ENCODE measurements at regions not wholly inside any gene's neighbourhood (a gene's known extent, or its start where the extent isn't known, plus 50 kb on each side); places are given as distances from the start of the nearest gene placed in this dataset.

GRCh38 chr5:173721601-173722232 lies 105.3 kb upstream of the BOD1 start:
- H3K4me3 Mint-ChIP-seq = no peak overlapping the region

DNA sequence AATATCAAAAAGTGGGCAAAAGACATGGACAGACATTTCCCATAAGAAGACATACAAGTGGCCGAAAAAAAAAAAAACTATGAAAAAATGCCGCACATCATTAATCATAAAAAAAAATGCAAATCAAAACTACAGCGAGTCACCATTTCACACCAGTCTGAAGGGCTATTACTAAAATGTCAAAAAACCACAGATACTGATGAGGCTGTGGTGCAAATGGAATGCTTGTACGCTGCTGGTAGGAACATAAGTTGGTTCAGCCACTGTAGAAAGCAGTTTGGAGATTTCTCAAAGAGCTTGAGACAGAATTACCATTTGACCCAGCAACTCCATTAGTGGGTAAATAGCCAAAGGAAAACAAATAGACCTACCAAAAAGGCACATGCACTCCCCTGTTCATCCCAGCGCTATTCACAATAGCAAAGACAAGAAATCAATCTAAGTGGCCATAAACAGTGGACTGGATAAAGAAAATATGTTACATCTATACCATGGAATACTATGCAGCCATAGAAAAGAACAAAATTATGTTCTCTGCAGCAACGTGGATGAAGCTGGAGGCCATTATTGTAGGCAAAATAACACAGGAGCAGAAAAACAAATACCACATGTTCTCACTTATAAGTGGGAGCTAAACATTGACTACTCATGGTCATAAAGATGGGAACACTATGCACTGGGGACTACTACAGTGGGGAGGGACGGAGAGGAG lies 110.6 kb upstream of the BOD1 start:
- Mint-ChIP-seq H3K27me3 (peaks cover 8% of the 10 kb centered on the region), H3K9me3 (no peaks in the 10 kb centered on the region), H3K27ac (peak overlapping the region in 1 of 2 donors; percentile 79), H3K4me3 (no peak overlapping the region), H3K4me1 (no peaks in the 10 kb centered on the region)
- ATAC-seq (no peak), DNase-seq (no peak)

More at GRCh38 chr5:173721601-173722232, 105.3 kb upstream of the BOD1 start:
- ATAC-seq = no peak
- H3K4me1 Mint-ChIP-seq = no peaks in the 10 kb centered on the region
- H3K9me3 Mint-ChIP-seq = no peaks in the 10 kb centered on the region
- no peak for DNase-seq
- H3K27ac Mint-ChIP-seq = peak overlapping the region in 1 of 2 donors; percentile 37
- H3K27me3 Mint-ChIP-seq = peaks cover 8% of the 10 kb centered on the region

DNA sequence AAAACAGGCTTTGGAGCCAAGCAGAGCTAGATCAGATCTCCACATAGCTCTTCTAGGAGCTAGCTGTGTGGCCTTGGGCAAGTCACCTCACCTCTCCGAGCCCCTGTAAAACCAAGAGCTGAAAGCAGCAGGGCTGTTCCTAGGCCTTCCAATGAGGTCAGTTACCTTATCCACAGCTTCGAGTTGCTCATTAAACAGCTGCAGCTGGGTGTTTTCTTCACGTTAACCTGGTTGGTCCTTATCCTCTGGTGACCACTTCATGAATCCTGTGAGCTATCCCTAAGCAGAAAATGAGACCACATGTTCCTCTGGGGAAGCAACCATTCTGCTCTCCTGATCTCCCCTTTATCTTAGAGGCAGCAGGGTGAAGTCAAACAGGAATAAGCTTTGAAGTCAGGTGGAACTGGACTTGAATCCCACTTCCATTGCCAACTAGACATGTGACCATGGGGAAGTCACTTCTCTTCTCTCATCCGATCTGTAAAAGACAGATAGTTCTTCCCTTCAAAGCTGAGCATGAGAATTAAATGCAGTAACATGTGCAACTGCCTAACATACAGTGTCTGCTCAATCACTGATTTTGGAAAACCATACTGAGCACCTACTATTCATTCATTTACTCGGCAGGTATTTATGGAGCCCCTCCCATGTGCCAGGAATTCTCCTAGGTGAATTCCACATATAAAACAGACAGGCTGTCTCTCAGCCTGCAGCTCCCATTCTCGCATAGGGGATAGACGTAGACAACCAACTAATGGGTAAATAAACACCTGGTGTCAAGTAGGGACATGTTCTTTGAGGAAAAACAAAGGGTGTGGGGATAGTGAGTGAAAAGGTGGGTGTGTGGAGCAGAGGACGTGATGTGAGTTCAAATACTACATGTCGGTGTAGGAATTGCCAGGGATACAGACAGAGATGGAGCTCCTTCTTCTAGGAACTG lies 111.7 kb upstream of the BOD1 start:
- H3K4me3 Mint-ChIP-seq = no peak overlapping the region
- peaks cover under 1% of the 10 kb centered on the region for H3K27me3 Mint-ChIP-seq
- ATAC-seq (peak; percentile 5), DNase-seq (no peak)
- no peaks in the 10 kb centered on the region for H3K9me3 Mint-ChIP-seq
- H3K4me1 Mint-ChIP-seq = no peaks in the 10 kb centered on the region
- no peak overlapping the region for H3K27ac Mint-ChIP-seq

- Mint-ChIP-seq H3K4me3 (no peak overlapping the region), H3K27me3 (no peaks in the 10 kb centered on the region), H3K9me3 (no peaks in the 10 kb centered on the region), H3K27ac (no peak overlapping the region), H3K4me1 (no peaks in the 10 kb centered on the region)
- ATAC-seq = no peak
- no peak for DNase-seq
Observed at GRCh38 chr5:173729079-173729765, 112.8 kb upstream of the BOD1 start.

DNA sequence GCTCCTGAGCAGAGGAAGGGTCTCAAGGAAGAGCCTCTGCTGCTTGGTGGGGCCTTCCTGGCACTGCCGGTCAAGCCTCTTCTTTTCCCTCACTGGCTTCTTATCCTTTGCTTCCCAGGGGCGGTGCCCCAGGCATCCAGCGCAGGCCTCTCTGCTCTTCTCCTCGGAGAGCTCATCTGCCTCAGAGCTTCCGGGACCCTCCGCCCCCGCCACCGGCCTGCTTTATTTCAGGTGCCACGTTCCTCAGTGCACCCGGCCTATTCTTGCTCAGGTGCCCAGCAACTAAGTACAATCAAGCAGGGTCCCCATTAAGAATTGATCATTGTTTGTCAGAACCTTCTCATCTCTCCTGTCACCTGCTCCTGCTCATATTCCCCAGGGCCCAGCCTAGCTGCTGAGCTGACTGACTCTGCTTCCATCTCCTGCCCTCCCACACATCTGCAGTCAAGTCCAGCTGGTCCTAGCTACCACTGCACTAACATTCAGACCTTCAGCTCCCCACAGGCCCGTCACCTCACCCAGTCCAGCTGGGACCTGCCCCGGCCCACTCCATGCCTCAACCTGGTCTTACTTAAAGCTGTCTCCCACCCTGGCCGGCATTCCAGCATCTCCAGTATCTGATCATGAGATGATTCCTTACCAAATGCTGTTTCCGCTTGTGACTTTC lies 114.3 kb upstream of the BOD1 start:
- no peaks in the 10 kb centered on the region for H3K4me1 Mint-ChIP-seq
- ATAC-seq = no peak

DNA sequence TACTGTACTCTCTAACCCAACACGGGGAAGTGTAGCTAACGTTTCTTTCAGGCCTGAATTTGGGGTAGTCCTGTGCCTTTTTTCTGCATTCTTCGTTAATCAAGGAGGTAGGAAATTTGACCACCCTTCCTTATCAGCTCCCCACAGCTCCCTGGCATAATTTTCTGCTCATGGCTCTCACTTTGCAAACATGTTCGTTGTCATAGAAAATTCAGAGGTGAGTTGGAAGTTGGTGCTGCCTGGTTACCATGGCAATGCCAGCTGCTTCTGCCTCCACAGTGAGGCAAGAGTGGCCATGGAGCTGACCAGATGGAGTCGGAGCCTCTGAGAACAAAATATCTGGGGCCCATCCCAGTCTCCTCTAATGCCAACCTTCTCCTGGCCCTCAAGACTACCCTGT lies 116.6 kb upstream of the BOD1 start:
- no peak for DNase-seq
- Mint-ChIP-seq H3K27me3 (no peaks in the 10 kb centered on the region), H3K27ac (no peak overlapping the region), H3K4me3 (no peak overlapping the region), H3K4me1 (no peaks in the 10 kb centered on the region), H3K9me3 (no peaks in the 10 kb centered on the region)
- ATAC-seq = no peak

More for the DNA sequence above, 114.3 kb upstream of the BOD1 start:
- Mint-ChIP-seq H3K27ac (peak overlapping the region in 1 of 2 donors; percentile 0), H3K9me3 (no peaks in the 10 kb centered on the region), H3K27me3 (no peaks in the 10 kb centered on the region), H3K4me3 (no peak overlapping the region)
- no peak for DNase-seq

DNA sequence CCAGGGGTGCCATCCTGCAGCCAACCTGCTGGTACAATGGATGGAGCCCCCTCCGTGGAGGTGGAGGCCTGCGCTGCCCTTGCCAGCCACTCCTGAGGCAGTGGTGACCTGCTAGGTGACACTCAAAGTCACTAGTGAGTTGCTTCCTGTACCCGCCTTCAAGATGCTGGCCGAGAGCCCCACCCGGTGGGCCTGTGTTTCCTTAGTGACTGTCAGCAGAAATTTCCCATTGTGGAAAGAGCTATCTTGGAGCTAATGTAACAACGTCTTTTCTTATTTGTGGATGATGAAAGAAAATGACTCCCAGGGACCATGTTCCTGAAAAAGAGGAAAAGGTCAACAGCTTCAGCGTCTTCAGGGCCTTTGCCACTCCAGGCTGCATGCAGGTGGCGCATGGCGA lies 117.0 kb upstream of the BOD1 start:
- H3K27ac Mint-ChIP-seq = no peak overlapping the region
- no peak overlapping the region for H3K4me3 Mint-ChIP-seq
- DNase-seq = no peak
- H3K27me3 Mint-ChIP-seq = no peaks in the 10 kb centered on the region
- no peaks in the 10 kb centered on the region for H3K4me1 Mint-ChIP-seq
- H3K9me3 Mint-ChIP-seq = no peaks in the 10 kb centered on the region
- ATAC-seq = no peak

DNA sequence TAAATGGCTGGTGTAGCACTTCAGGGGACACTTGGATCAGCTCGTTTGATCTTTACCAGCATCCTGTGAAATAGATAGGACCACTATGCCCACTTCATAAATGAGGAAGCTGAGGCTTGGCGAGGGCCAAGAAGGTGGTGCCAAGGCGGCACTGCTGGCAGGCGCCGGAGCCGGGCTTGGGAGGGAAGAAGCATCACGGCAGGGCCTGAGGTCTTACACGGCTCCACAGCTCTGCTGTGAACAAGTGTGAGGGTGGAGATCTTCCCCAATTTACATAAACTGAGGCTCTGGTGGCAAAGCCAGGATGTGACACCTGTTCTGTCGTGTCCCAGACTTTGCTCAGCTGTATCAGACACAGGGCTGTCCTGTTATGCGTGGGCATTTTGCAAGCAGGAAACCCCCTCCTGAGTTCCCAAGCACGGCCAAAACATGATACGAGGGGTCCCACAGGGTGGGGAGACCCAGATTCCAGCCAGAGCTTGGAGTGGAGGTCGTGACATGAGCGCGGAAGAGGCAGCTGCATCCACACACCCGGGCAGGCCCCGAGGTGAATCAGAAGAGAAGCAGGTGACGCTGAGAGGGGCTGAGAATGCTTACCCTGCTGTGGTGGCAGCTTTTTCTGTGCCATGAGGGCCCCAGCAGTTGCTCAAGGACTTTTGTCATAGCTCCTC lies 117.5 kb upstream of the BOD1 start:
- no peaks in the 10 kb centered on the region for H3K4me1 Mint-ChIP-seq
- H3K27ac Mint-ChIP-seq = no peak overlapping the region
- ATAC-seq = no peak
- no peak overlapping the region for H3K4me3 Mint-ChIP-seq
- no peaks in the 10 kb centered on the region for H3K27me3 Mint-ChIP-seq
- DNase-seq = no peak
- no peaks in the 10 kb centered on the region for H3K9me3 Mint-ChIP-seq

DNA sequence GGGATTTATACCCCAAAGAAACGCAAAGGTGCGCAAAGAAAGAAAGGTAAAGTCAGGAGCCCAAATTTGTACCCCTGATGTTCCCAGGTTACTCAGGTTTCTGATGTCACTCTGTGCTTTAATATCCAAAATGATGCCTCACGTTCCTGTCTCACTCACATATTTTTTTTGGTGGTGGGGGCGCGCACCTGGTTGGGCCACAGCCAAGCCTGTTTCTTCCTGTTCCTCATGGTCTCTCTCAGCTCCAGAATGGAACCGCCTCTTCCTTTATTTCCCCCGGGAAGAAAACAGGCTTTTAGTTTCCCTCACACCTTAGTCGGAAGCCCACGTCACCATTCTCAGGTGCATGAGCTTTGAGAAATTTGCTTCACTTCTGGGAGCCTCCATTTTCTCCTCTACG lies 118.3 kb upstream of the BOD1 start:
- Mint-ChIP-seq H3K4me1 (no peaks in the 10 kb centered on the region), H3K27ac (no peak overlapping the region)
- ATAC-seq = no peak

GRCh38 chr5:173735184-173735583 lies 118.7 kb upstream of the BOD1 start:
- H3K4me3 Mint-ChIP-seq = no peak overlapping the region
- ATAC-seq = no peak

More for the DNA sequence above, 118.3 kb upstream of the BOD1 start:
- no peaks in the 10 kb centered on the region for H3K9me3 Mint-ChIP-seq
- no peak overlapping the region for H3K4me3 Mint-ChIP-seq
- no peak for DNase-seq
- H3K27me3 Mint-ChIP-seq = no peaks in the 10 kb centered on the region

GRCh38 chr5:173735691-173736090 lies 119.2 kb upstream of the BOD1 start:
- Mint-ChIP-seq H3K4me1 (no peaks in the 10 kb centered on the region), H3K9me3 (no peaks in the 10 kb centered on the region), H3K4me3 (no peak overlapping the region), H3K27me3 (no peaks in the 10 kb centered on the region), H3K27ac (no peak overlapping the region)
- no peak for ATAC-seq
- DNase-seq = no peak

More at GRCh38 chr5:173735184-173735583, 118.7 kb upstream of the BOD1 start:
- Mint-ChIP-seq H3K9me3 (no peaks in the 10 kb centered on the region), H3K27me3 (no peaks in the 10 kb centered on the region), H3K4me1 (no peaks in the 10 kb centered on the region), H3K27ac (no peak overlapping the region)
- DNase-seq = no peak

DNA sequence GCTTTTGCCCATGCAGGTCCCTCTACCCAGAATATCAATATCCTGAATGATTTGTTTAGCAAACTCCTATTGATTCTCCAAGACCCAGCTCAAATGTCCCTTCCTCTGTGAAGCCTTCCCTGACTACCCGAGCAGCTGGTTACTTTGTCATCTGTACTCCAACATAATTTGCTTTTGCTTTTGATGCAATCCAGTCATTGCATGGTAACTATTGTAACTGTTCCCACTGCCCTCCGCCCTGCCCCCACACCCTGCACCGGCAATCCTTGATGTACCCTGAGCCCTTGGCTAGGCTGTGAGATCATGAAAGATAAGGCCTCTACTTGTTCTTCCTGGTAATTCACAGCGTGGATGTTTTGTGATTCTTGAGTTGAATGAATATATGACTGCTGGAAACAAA lies 119.9 kb upstream of the BOD1 start:
- no peaks in the 10 kb centered on the region for H3K9me3 Mint-ChIP-seq

DNA sequence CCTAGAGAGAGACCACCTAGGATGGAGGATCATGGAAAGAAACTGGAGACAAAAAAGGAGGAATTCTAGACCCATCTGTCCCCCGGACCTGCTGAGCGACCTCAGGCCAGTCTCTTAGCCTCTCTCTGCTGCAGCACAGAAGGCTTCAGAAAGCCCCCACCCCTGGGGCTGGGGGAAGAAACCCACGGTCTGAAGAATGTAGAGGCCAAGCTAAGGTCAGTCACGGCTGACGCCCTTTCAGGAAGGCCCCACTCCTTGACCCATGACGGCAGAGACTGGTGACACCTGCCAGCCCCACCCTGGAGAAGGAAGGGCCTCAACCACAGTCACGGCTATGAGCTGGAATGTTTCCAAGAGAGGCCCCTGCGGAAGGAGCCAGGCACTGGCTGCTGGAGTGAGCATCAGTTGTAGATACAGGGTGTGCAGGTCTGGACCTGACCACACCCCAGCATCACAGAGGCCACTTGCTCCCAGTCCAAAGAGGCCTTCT lies 120.5 kb upstream of the BOD1 start:
- no peaks in the 10 kb centered on the region for H3K27me3 Mint-ChIP-seq
- ATAC-seq (peak; percentile 31), DNase-seq (no peak)
- H3K4me1 Mint-ChIP-seq = no peaks in the 10 kb centered on the region
- no peak overlapping the region for H3K27ac Mint-ChIP-seq
- H3K9me3 Mint-ChIP-seq = no peaks in the 10 kb centered on the region
- H3K4me3 Mint-ChIP-seq = no peak overlapping the region

More for the DNA sequence above, 119.9 kb upstream of the BOD1 start:
- H3K4me3 Mint-ChIP-seq = no peak overlapping the region
- ATAC-seq (no peak), DNase-seq (no peak)
- H3K27ac Mint-ChIP-seq = peak overlapping the region in 1 of 2 donors; percentile 30
- no peaks in the 10 kb centered on the region for H3K4me1 Mint-ChIP-seq
- no peaks in the 10 kb centered on the region for H3K27me3 Mint-ChIP-seq

GRCh38 chr5:173739741-173740140 lies 123.3 kb upstream of the BOD1 start:
- ATAC-seq (no peak), DNase-seq (no peak)
- Mint-ChIP-seq H3K27me3 (no peaks in the 10 kb centered on the region), H3K9me3 (no peaks in the 10 kb centered on the region), H3K27ac (no peak overlapping the region), H3K4me1 (no peaks in the 10 kb centered on the region), H3K4me3 (no peak overlapping the region)

Measured in stimulated activated naive CD8-positive, alpha-beta T cell treated with anti-CD3 and anti-CD28 coated beads, Interleukin-15, amount 100 ng/mL, for 72 hours (primary cell).